NB4 (cell line): ENCODE measurements at regions not wholly inside any gene's neighbourhood (a gene's known extent, or its start where the extent isn't known, plus 50 kb on each side); places are given as distances from the start of the nearest gene placed in this dataset.

Experiments
- MYC ChIP-seq: IDR thresholded peaks from 2 replicates; pipeline ENCODE4 v1.6.1; 2011; ENCODE audit warnings: low read depth, low read length
- POLR2A ChIP-seq: IDR thresholded peaks from 2 replicates; pipeline ENCODE4 v1.6.1; 2011; ENCODE audit warnings: mild to moderate bottlenecking; ENCODE audit not compliant: insufficient read length; ENCODE audit errors: extremely low read depth
- TF ChIP-seq, protein P1 (sequence below): IDR thresholded peaks from one replicate; pipeline ENCODE4 v1.5.1; 2012; ENCODE audit warnings: low read depth, low read length
- TF ChIP-seq, protein P2 (sequence below): IDR thresholded peaks from 2 replicates; pipeline ENCODE4 v1.6.1; 2011; ENCODE audit warnings: low read depth, low read length

DNA sequence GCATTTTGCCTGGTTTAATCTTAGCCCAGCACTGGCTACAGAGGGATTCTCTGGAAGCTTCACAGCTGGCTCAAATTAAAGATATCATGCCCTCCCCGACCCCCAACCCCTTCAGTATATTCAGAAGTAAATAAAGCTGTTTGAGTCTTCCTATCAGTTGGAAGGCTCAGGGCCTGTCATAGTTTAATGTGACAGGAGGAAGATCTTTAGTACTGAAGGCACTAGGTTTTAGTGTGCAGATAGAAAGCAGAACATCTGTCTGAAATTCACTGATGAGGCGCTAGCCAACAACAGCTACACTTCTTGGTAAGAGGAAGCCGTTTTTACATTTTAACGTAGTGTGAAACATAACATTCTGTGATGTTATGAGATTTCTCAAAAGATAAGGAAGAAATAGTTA lies 969.1 kb upstream of the CDH2 start:
- TF ChIP-seq, protein P1, sequence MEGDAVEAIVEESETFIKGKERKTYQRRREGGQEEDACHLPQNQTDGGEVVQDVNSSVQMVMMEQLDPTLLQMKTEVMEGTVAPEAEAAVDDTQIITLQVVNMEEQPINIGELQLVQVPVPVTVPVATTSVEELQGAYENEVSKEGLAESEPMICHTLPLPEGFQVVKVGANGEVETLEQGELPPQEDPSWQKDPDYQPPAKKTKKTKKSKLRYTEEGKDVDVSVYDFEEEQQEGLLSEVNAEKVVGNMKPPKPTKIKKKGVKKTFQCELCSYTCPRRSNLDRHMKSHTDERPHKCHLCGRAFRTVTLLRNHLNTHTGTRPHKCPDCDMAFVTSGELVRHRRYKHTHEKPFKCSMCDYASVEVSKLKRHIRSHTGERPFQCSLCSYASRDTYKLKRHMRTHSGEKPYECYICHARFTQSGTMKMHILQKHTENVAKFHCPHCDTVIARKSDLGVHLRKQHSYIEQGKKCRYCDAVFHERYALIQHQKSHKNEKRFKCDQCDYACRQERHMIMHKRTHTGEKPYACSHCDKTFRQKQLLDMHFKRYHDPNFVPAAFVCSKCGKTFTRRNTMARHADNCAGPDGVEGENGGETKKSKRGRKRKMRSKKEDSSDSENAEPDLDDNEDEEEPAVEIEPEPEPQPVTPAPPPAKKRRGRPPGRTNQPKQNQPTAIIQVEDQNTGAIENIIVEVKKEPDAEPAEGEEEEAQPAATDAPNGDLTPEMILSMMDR, result no peak
- TF ChIP-seq POLR2A, result no peak
- TF ChIP-seq, protein P2, sequence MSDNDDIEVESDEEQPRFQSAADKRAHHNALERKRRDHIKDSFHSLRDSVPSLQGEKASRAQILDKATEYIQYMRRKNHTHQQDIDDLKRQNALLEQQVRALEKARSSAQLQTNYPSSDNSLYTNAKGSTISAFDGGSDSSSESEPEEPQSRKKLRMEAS, result no peak
- TF ChIP-seq MYC, result no peak
